Left ventricle myocardium inferior (tissue), 1 donor: ENCODE measurements at regions not wholly inside any gene's neighbourhood (a gene's known extent, or its start where the extent isn't known, plus 50 kb on each side); places are given as distances from the start of the nearest gene placed in this dataset.
"Not testable (repeated sequence)": the region's sequence is repeated elsewhere in the genome, so short reads cannot be mapped to it uniquely, and the experiment has no call there.

Experiments
- DNase-seq: peaks from one replicate; pipeline ENCODE4 v3.0.0-alpha.2; 2020
- H3K27ac ChIP-seq: fragments of 200-600 bp; replicated peaks from 2 replicates; pipeline ENCODE4 v1.8.0; 2021
- H3K27me3 ChIP-seq: fragments of 200-600 bp; 2 replicates; pipeline ENCODE4 v1.8.0; 2021; ENCODE audit warnings: low read depth
- H3K36me3 ChIP-seq: fragments of 200-600 bp; 2 replicates; pipeline ENCODE4 v1.8.0; 2021
- H3K4me1 ChIP-seq: fragments of 200-600 bp; 2 replicates; pipeline ENCODE4 v1.8.0; 2021
- H3K4me3 ChIP-seq: fragments of 200-600 bp; 2 replicates; pipeline ENCODE4 v1.8.0; 2021; ENCODE audit warnings: mild to moderate bottlenecking, moderate library complexity
- H3K9me3 ChIP-seq: fragments of 200-600 bp; replicated peaks from 2 replicates; pipeline ENCODE4 v1.8.0; 2021
- intact Hi-C: fragments of 100-400 bp; cut with micrococcal nuclease; formaldehyde crosslinking; loops from one replicate; pipeline ENCODE4 v1.11.0; 2022
- TF ChIP-seq, protein P1 (sequence below): fragments of 200-600 bp; IDR thresholded peaks from 2 replicates; pipeline ENCODE4 v1.8.0; 2021; ENCODE audit warnings: antibody characterized with exemption, mild to moderate bottlenecking, borderline replicate concordance
- donor health status: DM: no; HTN: yes; CAD: no; lungs with severe emphysema.

GRCh38 chr11:13595166-13595565 is 73.3 kb upstream of the FAR1 start:
- intact Hi-C loops = no loop called here
- Histone ChIP-seq H3K4me1 (no peaks in the 10 kb centered on the region), H3K4me3 (no peak overlapping the region), H3K9me3 (peaks cover 20% of the 10 kb centered on the region), H3K27me3 (peaks cover 9% of the 10 kb centered on the region), H3K36me3 (no peaks in the 10 kb centered on the region), H3K27ac (no peak overlapping the region)
- DNase-seq = no peak
- TF ChIP-seq, protein P1, sequence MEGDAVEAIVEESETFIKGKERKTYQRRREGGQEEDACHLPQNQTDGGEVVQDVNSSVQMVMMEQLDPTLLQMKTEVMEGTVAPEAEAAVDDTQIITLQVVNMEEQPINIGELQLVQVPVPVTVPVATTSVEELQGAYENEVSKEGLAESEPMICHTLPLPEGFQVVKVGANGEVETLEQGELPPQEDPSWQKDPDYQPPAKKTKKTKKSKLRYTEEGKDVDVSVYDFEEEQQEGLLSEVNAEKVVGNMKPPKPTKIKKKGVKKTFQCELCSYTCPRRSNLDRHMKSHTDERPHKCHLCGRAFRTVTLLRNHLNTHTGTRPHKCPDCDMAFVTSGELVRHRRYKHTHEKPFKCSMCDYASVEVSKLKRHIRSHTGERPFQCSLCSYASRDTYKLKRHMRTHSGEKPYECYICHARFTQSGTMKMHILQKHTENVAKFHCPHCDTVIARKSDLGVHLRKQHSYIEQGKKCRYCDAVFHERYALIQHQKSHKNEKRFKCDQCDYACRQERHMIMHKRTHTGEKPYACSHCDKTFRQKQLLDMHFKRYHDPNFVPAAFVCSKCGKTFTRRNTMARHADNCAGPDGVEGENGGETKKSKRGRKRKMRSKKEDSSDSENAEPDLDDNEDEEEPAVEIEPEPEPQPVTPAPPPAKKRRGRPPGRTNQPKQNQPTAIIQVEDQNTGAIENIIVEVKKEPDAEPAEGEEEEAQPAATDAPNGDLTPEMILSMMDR = no peak

DNA sequence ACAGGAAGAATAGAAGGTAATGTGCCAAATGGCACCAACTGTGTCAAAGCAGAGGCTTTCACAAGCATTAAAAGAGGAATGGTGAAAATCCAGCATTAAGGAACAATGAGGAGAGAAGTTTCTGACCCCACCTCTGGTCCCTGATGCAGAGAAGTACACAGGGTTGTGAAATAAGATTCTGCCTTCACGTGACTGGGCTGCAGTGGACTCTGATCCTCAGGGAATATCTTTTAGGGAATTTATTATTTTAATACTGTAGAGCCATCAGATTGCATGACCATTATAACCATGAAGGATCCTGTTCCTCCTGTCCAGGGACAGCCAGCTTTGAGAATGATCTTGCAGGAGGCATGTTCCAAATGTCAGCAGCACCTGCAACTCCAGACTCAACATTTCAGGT is 74.4 kb upstream of the FAR1 start:
- Histone ChIP-seq H3K9me3 (peaks cover 26% of the 10 kb centered on the region), H3K27ac (no peak overlapping the region), H3K36me3 (no peaks in the 10 kb centered on the region), H3K27me3 (peaks cover 9% of the 10 kb centered on the region), H3K4me1 (no peaks in the 10 kb centered on the region), H3K4me3 (no peak overlapping the region)
- DNase-seq = no peak
- intact Hi-C loops = no loop called here
- TF ChIP-seq, protein P1 = no peak

DNA sequence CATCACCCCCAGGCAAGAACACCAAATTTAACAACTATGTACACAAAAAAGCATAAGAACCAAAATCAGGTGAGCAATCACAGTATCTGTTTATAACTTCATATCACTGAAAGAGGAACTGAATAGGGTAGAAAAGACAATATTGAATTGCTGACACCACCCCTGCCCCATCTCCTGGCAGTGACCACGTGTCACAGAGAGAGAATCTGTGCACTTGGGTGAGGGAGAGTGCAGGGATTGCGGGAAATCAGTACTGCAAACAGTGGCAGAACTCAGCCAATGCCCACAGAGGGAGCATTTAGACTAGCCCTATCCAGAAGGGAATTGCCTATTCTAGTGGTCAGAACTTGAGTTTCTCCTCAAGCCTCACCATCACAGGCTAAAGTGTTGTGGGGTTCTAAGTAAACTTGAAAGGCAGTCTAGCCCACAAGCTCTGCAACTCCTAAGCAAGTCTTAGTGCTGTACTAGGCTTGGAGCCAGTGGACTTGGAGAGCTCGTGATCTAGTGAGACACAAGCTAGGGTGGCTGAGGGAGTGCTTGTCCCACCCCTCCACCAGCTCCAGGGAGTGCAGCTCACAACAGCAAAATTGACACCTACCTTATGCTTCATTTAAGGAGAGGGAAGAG is 82.8 kb upstream of the PTH start:
- Histone ChIP-seq H3K36me3 (no peaks in the 10 kb centered on the region), H3K27ac (no peak overlapping the region), H3K27me3 (peaks cover 43% of the 10 kb centered on the region), H3K9me3 (peaks cover 20% of the 10 kb centered on the region), H3K4me1 (no peaks in the 10 kb centered on the region), H3K4me3 (no peak overlapping the region)
- TF ChIP-seq, protein P1 = no peak
- DNase-seq = no peak
- intact Hi-C loops = no loop called here

DNA sequence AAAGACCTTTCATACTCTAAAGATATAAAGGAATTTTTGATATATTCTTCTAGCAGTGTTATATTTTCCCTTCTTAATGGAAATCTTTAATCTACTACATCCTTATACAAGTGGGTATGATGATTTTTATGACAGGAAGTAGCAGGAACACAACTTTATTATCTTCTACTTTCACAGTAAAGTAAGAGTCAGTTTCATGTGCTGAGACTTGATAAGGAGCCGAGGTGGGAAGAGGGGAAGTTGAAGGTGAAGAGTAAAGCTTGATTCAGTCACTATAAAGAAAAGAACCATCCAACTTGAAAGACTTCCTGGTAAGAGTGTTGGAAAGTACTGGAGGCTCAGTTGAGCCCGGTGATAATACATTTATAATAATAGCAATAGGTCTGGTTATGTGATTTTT is 82.1 kb upstream of the PTH start:
- H3K9me3 ChIP-seq = peaks cover 20% of the 10 kb centered on the region
- no peak overlapping the region for H3K27ac ChIP-seq
- H3K4me1 ChIP-seq = no peaks in the 10 kb centered on the region
- DNase-seq = no peak
- H3K4me3 ChIP-seq = no peak overlapping the region
- peaks cover 43% of the 10 kb centered on the region for H3K27me3 ChIP-seq
- TF ChIP-seq, protein P1 = no peak
- H3K36me3 ChIP-seq = no peaks in the 10 kb centered on the region
- intact Hi-C loops = no loop called here

DNA sequence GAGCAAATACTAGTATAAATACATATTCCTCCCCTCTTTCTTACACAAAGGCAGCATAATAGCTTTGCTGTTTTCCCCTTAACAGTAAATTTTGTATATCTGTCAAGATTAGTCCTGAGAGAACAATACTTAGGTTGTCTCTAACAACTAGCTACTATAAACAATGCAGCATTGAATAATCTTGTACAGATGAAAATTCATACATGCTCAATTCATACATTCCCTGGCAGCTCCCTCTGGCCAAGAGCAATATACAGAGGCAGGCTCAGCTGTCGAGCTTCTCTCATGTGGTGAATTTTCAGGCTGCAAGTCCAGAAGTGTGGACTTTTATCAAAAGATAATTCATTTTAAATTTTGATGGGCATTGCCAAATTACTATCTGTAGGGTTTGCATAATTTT is 81.2 kb upstream of the PTH start:
- Histone ChIP-seq H3K4me3 (no peak overlapping the region), H3K9me3 (peaks cover 20% of the 10 kb centered on the region), H3K27ac (no peak overlapping the region), H3K27me3 (peaks cover 35% of the 10 kb centered on the region), H3K36me3 (no peaks in the 10 kb centered on the region), H3K4me1 (no peaks in the 10 kb centered on the region)
- intact Hi-C loops = no loop called here
- TF ChIP-seq, protein P1 = no peak
- no peak for DNase-seq

GRCh38 chr11:13575385-13575784 is 79.6 kb upstream of the PTH start:
- H3K4me1 ChIP-seq, H3K36me3 ChIP-seq, H3K27ac ChIP-seq, DNase-seq, H3K4me3 ChIP-seq, intact Hi-C loops: not testable (repeated sequence)
- Histone ChIP-seq H3K27me3 (peaks cover 21% of the 10 kb centered on the region), H3K9me3 (peaks cover 12% of the 10 kb centered on the region)
